KOPT-K1 (cell line): ENCODE measurements at regions not wholly inside any gene's neighbourhood (a gene's known extent, or its start where the extent isn't known, plus 50 kb on each side); places are given as distances from the start of the nearest gene placed in this dataset.
"Not testable (repeated sequence)": the region's sequence is repeated elsewhere in the genome, so short reads cannot be mapped to it uniquely, and the experiment has no call there.

Source experiments
- H3K27ac ChIP-seq: fragments of 200-600 bp; sonication (generic); 2 replicates; pipeline ENCODE4 v1.5.1; 2016; ENCODE audit warnings: antibody characterized with exemption, mild to moderate bottlenecking, low read depth, low read length; ENCODE audit not compliant: poor library complexity, severe bottlenecking
- H3K36me3 ChIP-seq: fragments of 200-600 bp; sonication (generic); 2 replicates; pipeline ENCODE4 v1.5.1; 2017; ENCODE audit warnings: antibody characterized with exemption, mild to moderate bottlenecking, low read length, moderate library complexity; ENCODE audit not compliant: insufficient read depth
- H3K9me3 ChIP-seq: fragments of 200-600 bp; sonication (generic); 2 replicates; pipeline ENCODE4 v1.5.1; 2017; ENCODE audit warnings: antibody characterized with exemption, low read length, mild to moderate bottlenecking; ENCODE audit not compliant: insufficient read depth, poor library complexity, severe bottlenecking

DNA sequence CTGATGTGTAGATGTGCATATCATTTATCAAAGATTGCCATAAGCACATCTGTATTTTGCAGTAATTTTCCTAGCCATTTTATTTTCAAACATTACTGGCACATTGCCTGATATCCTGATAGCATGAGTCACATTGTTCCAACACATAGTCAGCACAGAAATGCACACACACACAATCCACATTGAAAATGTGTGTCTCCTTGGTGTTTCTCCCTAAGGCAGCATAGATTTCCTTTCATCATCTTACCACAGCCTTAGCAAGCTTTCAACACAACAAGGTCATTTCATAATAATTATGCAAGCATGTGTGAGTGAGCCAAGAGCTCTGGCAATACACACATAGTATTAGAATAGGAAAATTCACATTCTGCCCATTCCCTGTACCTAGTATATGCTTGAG is 245.4 kb upstream of the MEIS1 start:
- Histone ChIP-seq H3K36me3 (no peaks in the 10 kb centered on the region), H3K27ac (no peak overlapping the region), H3K9me3 (no peaks in the 10 kb centered on the region)

GRCh38 chr2:66186537-66186936 is 248.4 kb upstream of the MEIS1 start:
- Histone ChIP-seq H3K9me3 (no peaks in the 10 kb centered on the region), H3K27ac (no peak overlapping the region), H3K36me3 (no peaks in the 10 kb centered on the region)

DNA sequence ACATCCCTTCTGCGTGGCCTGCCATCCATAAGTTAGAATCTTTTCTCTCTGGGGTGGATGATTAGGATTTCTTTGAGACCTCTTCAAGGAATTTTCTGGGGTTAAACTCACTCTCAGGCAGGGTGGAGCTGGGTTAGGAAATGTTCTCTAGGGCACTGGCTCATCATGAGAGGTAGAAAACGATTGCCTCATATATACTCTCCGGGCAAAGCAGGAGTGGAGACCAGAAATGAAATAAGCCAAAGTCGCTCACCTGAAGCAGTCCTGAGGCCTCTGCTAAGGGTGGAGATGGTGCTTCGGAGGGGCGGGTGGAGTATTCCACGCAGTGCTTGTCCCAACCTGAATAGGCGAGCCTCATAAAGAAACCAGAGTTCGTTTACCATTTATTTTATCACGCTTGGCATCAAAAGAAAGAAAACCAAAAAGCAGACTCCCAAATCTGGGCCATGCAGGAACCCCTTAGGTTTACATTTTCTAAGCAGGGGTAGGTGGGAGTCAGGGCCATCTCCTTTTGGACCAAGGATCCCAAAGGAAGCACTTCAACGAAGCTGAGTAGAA is 249.3 kb upstream of the MEIS1 start:
- Histone ChIP-seq H3K36me3 (no peaks in the 10 kb centered on the region), H3K9me3 (no peaks in the 10 kb centered on the region), H3K27ac (no peak overlapping the region)

- H3K27ac ChIP-seq, H3K9me3 ChIP-seq, H3K36me3 ChIP-seq: not testable (repeated sequence)
These were observed 257.7 kb upstream of the MEIS1 start for GRCh38 chr2:66177128-66177796.

GRCh38 chr2:66174491-66174890 is 260.4 kb upstream of the MEIS1 start:
- no peaks in the 10 kb centered on the region for H3K36me3 ChIP-seq
- H3K27ac ChIP-seq, result no peak overlapping the region
- H3K9me3 ChIP-seq, result no peaks in the 10 kb centered on the region

- Histone ChIP-seq H3K9me3 (no peaks in the 10 kb centered on the region), H3K36me3 (no peaks in the 10 kb centered on the region), H3K27ac (no peak overlapping the region)
These were observed 261.3 kb upstream of the MEIS1 start for GRCh38 chr2:66173645-66174044.

- H3K27ac ChIP-seq, result no peak overlapping the region
- no peaks in the 10 kb centered on the region for H3K36me3 ChIP-seq
- no peaks in the 10 kb centered on the region for H3K9me3 ChIP-seq
These were observed 263.4 kb upstream of the MEIS1 start for GRCh38 chr2:66171530-66171929.

DNA sequence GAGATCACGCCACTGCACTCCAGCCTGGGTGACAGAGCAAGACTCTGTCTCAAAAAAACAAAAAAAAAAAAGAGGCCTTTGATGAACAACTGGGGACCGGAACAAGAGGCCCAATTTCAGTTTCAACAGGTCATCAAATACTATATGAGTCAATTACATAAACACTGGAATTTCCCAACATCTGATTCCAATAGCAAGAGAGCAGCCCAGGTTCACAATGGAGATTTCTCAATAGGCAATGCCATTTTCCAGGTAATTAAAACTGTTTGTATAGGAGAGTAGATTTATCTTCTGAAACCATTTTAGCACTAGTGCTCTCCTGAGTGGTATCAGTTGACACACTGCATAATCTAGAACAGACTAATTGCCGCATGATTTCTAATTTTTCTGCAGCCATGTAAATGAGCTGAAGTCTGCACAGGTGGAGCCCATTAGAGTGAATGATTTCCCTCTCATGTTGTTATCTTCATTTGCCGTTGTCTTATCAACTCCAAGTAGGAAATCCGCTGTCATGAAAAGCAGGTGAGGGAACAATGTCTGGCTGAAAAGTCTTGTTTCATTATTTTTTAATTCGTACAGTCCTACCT is 264.1 kb upstream of the MEIS1 start:
- H3K27ac ChIP-seq, result no peak overlapping the region
- no peaks in the 10 kb centered on the region for H3K9me3 ChIP-seq
- no peaks in the 10 kb centered on the region for H3K36me3 ChIP-seq

DNA sequence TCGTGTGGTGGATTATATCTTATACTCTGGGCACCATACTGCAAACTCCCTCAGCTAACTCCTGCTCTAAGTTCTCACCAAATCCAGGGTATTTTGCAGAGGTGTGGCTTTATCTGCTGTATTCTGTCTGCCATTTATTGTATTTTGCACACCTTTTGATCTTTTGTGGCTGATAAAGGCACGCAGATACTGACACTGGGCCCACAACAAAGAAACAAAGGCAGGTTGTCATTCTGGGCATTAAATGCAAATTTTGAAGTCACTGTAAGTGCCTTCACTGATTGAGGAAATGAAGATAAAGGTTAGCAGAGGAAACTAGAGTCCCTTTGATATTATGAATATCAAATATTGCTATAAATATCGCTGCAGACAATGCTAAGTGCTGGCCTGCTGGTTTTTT is 265.8 kb upstream of the MEIS1 start:
- no peak overlapping the region for H3K27ac ChIP-seq
- no peaks in the 10 kb centered on the region for H3K9me3 ChIP-seq
- no peaks in the 10 kb centered on the region for H3K36me3 ChIP-seq

- Histone ChIP-seq H3K9me3 (no peaks in the 10 kb centered on the region), H3K27ac (no peak overlapping the region), H3K36me3 (no peaks in the 10 kb centered on the region)
These were observed 270.5 kb upstream of the MEIS1 start for GRCh38 chr2:66164470-66164869.

DNA sequence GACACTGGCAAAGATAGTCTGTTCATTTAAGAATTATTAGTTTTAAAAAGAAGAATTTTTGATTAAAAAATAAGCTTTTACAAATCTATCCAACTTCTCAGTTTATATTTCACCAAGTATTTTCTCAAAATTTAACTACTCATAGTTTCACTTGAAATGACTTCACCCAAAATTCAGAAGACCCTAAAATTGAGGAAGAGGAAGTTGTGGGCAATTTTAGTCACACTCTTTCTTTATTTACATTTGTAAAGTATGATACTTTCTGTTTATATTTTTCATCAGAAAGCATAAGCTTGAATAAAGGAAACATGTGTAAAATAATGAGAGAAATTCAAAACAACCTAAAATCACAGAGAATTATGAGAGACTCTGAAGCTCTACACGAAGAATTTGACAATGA is 278.8 kb upstream of the MEIS1 start:
- Histone ChIP-seq H3K36me3 (no peaks in the 10 kb centered on the region), H3K27ac (no peak overlapping the region)

GRCh38 chr2:66153941-66154340 is 281.0 kb upstream of the MEIS1 start:
- H3K27ac ChIP-seq, result no peak overlapping the region
- H3K9me3 ChIP-seq, result no peaks in the 10 kb centered on the region
- H3K36me3 ChIP-seq, result no peaks in the 10 kb centered on the region

More for the DNA sequence above, 278.8 kb upstream of the MEIS1 start:
- H3K9me3 ChIP-seq, result no peaks in the 10 kb centered on the region

DNA sequence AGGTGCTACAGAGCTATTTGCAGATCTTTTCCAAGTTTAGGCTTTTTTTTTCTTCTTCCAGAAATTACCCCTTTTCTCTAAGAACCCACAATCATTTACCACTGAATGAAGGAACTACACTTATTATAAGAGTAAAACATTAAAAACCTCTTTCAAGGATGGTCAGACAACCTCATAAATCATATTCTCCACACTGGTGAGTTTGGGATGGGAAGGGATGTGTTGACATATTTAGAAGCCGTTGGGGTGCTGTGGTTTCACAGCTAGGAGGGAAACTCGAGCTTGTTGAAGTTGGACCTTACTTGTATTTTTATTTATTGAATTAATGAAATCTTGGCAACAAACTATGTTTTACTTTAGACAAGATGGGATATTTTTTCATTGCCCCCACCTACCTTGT is 289.4 kb upstream of the MEIS1 start:
- Histone ChIP-seq H3K27ac (no peak overlapping the region), H3K36me3 (no peaks in the 10 kb centered on the region), H3K9me3 (no peaks in the 10 kb centered on the region)

GRCh38 chr2:66144324-66144723 is 290.6 kb upstream of the MEIS1 start:
- not testable (repeated sequence) for H3K27ac ChIP-seq, H3K9me3 ChIP-seq, H3K36me3 ChIP-seq

- H3K27ac ChIP-seq, result no peak overlapping the region
- no peaks in the 10 kb centered on the region for H3K36me3 ChIP-seq
- no peaks in the 10 kb centered on the region for H3K9me3 ChIP-seq
These were observed 297.3 kb upstream of the MEIS1 start for GRCh38 chr2:66137606-66138130.
